ENCODE measurements at regions not wholly inside any gene's neighbourhood (a gene's known extent, or its start where the extent isn't known, plus 50 kb on each side); places are given as distances from the start of the nearest gene placed in this dataset.

DNA sequence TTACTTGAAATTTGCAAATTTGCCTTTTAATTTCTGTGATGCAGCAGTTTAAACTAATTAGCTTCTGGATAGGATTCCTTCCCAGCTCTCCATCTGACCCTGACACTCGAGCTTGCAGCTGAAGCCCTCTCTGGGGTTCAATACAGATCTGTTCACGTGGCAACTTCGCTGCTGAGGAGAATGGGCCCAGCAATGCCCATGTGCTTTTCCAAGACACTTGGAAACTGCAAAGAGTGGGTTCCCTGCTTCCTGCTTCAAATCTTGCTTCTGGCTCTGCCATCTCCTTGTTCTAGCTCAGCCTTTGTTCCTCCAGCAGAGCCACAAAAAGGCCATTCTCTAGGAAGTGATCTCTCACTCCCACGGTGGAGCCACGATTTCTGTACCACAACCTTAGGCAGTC lies 50.0 kb upstream of the IRX6 start:
- H3K4me3 ChIP-seq (replicated peaks; ENCODE audit: low read depth, low read length): no peak overlapping the region
- no peaks in the 10 kb centered on the region; the same call in none of the 2 replicates for H3K27me3 ChIP-seq (replicated peaks; ENCODE audit: control insufficient read depth, insufficient read depth, low read length)
- DNase-seq (ENCODE audit: extremely low read depth, insufficient read length): no peak
- no peaks in the 10 kb centered on the region for H3K36me3 ChIP-seq (ENCODE audit: control insufficient read depth, insufficient read depth, low read length)
- TF ChIP-seq, protein P1, sequence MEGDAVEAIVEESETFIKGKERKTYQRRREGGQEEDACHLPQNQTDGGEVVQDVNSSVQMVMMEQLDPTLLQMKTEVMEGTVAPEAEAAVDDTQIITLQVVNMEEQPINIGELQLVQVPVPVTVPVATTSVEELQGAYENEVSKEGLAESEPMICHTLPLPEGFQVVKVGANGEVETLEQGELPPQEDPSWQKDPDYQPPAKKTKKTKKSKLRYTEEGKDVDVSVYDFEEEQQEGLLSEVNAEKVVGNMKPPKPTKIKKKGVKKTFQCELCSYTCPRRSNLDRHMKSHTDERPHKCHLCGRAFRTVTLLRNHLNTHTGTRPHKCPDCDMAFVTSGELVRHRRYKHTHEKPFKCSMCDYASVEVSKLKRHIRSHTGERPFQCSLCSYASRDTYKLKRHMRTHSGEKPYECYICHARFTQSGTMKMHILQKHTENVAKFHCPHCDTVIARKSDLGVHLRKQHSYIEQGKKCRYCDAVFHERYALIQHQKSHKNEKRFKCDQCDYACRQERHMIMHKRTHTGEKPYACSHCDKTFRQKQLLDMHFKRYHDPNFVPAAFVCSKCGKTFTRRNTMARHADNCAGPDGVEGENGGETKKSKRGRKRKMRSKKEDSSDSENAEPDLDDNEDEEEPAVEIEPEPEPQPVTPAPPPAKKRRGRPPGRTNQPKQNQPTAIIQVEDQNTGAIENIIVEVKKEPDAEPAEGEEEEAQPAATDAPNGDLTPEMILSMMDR (IDR thresholded peaks at IDR 0.05; ENCODE audit: insufficient read depth, low read length, poor library complexity, severe bottlenecking): no peak
